GM12892 (cell line): ENCODE measurements at regions not wholly inside any gene's neighbourhood (a gene's known extent, or its start where the extent isn't known, plus 50 kb on each side); places are given as distances from the start of the nearest gene placed in this dataset.

Source experiments
- DNase-seq: peaks from one replicate; pipeline ENCODE4 v3.0.0; 2011; ENCODE audit not compliant: insufficient read length
- FAIRE-seq: peaks from 2 replicates; lab custom pipeline; 2011; peaks lifted over from hg19 to GRCh38; lab: Jason Lieb, UNC
- POLR2A ChIP-seq: IDR thresholded peaks from 2 replicates; pipeline ENCODE4 v1.6.1; 2011; ENCODE audit warnings: low read depth, low read length, control low read depth
- POLR2AphosphoS5 ChIP-seq: IDR thresholded peaks from 2 replicates; pipeline ENCODE4 v1.6.1; 2011; ENCODE audit warnings: low read depth, low read length, control low read depth
- TAF1 ChIP-seq: IDR thresholded peaks from 2 replicates; pipeline ENCODE4 v1.6.1; 2011; ENCODE audit warnings: low read depth, mild to moderate bottlenecking, control low read depth, low read length, borderline replicate concordance

DNA sequence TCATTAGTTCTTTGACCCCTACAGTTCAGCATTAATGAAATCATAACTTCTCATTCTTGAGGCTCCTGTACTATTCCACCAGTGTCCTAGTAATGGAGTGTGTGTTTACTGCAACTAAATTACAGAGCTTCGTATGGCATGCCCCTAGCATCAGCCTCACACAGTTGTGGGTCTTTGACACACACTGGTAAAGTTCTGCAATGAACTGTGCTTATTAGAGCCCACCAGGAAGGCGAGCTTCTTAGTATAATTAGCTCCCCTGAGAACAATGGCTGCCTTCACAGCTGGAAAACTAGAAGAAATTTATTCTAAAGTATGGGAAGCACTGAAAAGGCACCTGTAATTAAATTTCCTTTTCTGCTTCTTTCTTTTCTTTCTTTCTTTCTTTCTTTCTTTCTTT, 251.1 kb upstream of the RGS18 start:
- TF ChIP-seq POLR2AphosphoS5 (no peak), POLR2A (no peak), TAF1 (no peak)
- no peak for FAIRE-seq
- DNase-seq, result no peak

DNA sequence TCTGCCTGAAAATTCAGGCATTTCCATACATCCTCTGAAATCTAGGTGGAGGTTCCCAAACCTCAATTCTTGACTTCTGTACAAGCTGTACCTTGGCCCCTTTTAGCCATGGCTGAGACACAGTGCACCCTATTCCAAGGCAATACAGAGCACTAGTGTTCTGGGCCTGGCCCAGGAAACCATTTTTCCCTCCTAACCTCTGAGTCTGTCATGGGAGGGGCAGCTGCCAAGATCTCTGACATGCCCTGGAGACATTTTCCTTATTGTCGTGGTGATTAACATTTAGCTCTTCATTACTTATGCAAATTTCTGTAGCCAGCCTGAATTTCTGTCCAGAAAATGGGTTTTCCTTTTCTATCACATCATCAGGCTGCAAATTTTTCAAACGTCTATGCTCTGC, 248.0 kb upstream of the RGS18 start:
- no peak for FAIRE-seq
- no peak for TF ChIP-seq POLR2A
- TF ChIP-seq TAF1, result no peak
- no peak for TF ChIP-seq POLR2AphosphoS5
- DNase-seq, result no peak

DNA sequence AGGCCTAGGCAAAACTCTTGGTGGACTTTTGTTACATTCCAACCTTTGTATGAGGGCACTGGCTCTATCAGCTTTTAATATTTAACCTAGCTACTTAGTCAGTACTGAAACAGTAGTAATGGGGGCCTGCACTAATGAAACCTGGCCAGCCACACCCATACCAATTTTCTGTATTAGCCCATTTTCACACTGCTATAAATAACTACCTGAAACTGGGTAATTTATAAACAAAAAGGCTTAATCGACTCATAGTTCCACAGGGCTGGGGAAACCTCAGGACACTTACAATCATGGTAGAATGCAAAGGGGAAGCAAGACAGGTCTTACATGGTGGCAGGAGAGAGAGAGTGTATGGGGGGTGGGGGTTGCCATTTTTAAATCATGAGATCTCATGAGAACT, 245.7 kb upstream of the RGS18 start:
- TF ChIP-seq POLR2AphosphoS5 (no peak), TAF1 (no peak), POLR2A (no peak)
- no peak for FAIRE-seq
- DNase-seq, result no peak

GRCh38 chr1:191913260-191913977, 244.8 kb upstream of the RGS18 start:
- no peak for DNase-seq
- TF ChIP-seq TAF1 (no peak), POLR2AphosphoS5 (no peak), POLR2A (no peak)
- FAIRE-seq, result no peak

GRCh38 chr1:191929383-191929782, 228.9 kb upstream of the RGS18 start:
- FAIRE-seq, result no peak
- DNase-seq, result no peak
- TF ChIP-seq POLR2AphosphoS5 (no peak), TAF1 (no peak), POLR2A (no peak)

DNA sequence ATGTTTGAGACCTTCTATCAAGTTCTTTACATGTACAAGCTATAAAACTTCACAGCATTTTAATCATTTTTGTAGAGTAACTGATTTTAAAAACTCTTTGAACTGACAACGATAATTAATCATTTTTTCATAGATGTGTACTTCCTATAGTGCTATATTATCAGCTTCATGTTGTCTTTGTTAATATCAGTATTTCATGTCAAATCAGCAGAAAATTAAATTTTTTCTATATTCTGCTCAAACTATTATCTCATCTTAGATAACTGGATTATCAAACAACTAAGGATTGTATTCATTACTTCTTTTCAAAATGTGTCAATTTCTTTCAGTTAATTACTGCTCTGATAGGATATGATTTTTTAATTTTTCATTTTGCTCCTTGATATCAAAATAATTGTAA, 214.6 kb upstream of the RGS18 start:
- DNase-seq (no peak), FAIRE-seq (no peak)
- TF ChIP-seq POLR2A, result no peak
- TF ChIP-seq POLR2AphosphoS5, result no peak
- TF ChIP-seq TAF1, result no peak

- FAIRE-seq (no peak), DNase-seq (no peak)
- TF ChIP-seq POLR2AphosphoS5, result no peak
- TF ChIP-seq POLR2A, result no peak
- no peak for TF ChIP-seq TAF1
Observed at GRCh38 chr1:191953526-191953925, 204.7 kb upstream of the RGS18 start.

- no peak for FAIRE-seq
- TF ChIP-seq TAF1 (no peak), POLR2AphosphoS5 (no peak), POLR2A (no peak)
- DNase-seq, result no peak
Observed at GRCh38 chr1:191959856-191960255, 198.4 kb upstream of the RGS18 start.

- DNase-seq, result no peak
Observed at GRCh38 chr1:191963286-191963685, 195.0 kb upstream of the RGS18 start.

GRCh38 chr1:191963781-191964455, 194.3 kb upstream of the RGS18 start:
- TF ChIP-seq POLR2A, result no peak
- DNase-seq, result no peak
- FAIRE-seq, result no peak

More at GRCh38 chr1:191963286-191963685, 195.0 kb upstream of the RGS18 start:
- TF ChIP-seq POLR2A, result no peak
- no peak for TF ChIP-seq POLR2AphosphoS5
- no peak for TF ChIP-seq TAF1
- FAIRE-seq, result no peak

GRCh38 chr1:191969290-191969689, 189.0 kb upstream of the RGS18 start:
- no peak for FAIRE-seq

GRCh38 chr1:191970116-191970515, 188.1 kb upstream of the RGS18 start:
- DNase-seq (no peak), FAIRE-seq (no peak)
- TF ChIP-seq TAF1, result no peak
- TF ChIP-seq POLR2A, result no peak
- no peak for TF ChIP-seq POLR2AphosphoS5

More at GRCh38 chr1:191969290-191969689, 189.0 kb upstream of the RGS18 start:
- DNase-seq, result no peak
- TF ChIP-seq POLR2AphosphoS5 (no peak), POLR2A (no peak), TAF1 (no peak)

DNA sequence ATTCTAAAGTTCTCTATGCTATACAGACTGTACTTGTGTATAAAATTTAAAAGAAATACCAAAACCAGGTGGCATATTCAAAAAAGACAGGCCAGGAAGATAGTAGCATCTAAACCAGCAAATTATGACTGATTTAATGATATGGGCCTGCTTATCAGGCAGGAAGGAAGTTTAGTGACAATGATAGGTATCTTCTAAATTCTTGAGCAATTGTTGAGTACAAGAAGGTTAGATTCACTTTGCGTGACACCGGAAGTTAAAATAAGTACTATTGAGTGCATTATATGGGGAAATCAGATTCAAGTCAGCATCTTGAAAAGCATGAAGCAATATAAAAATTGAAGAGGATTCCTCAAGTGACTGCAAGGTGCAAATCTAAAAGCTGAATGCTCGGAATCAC, 186.8 kb upstream of the RGS18 start:
- FAIRE-seq, result no peak
- TF ChIP-seq TAF1 (no peak), POLR2A (no peak)
- no peak for DNase-seq
